ENCODE measurements at regions not wholly inside any gene's neighbourhood (a gene's known extent, or its start where the extent isn't known, plus 50 kb on each side); places are given as distances from the start of the nearest gene placed in this dataset.
"Not testable (repeated sequence)": the region's sequence is repeated elsewhere in the genome, so short reads cannot be mapped to it uniquely, and the experiment has no call there.

DNA sequence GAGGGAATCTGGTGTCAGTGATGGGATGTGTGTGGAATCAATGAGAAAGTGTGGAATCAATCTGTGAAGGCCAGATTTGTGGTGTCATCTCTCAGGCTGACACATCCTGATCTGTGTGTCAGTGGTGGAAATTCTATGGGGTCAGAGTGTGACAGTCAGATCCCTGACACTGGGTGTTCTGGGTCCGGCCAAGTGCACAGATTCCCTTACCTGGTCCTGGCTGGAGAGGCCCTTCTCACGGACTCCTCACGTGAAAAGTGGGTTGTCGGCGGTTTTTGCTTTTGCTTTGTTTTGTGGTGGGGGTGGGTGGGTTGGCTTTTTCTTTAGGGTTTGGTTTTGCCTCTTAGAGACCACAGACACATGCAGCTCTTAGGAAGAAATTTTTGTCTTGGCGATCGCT, 618.0 kb downstream of the KCNJ18 start:
- DNase-seq (ENCODE audit: low spot score) = not testable (repeated sequence)

DNA sequence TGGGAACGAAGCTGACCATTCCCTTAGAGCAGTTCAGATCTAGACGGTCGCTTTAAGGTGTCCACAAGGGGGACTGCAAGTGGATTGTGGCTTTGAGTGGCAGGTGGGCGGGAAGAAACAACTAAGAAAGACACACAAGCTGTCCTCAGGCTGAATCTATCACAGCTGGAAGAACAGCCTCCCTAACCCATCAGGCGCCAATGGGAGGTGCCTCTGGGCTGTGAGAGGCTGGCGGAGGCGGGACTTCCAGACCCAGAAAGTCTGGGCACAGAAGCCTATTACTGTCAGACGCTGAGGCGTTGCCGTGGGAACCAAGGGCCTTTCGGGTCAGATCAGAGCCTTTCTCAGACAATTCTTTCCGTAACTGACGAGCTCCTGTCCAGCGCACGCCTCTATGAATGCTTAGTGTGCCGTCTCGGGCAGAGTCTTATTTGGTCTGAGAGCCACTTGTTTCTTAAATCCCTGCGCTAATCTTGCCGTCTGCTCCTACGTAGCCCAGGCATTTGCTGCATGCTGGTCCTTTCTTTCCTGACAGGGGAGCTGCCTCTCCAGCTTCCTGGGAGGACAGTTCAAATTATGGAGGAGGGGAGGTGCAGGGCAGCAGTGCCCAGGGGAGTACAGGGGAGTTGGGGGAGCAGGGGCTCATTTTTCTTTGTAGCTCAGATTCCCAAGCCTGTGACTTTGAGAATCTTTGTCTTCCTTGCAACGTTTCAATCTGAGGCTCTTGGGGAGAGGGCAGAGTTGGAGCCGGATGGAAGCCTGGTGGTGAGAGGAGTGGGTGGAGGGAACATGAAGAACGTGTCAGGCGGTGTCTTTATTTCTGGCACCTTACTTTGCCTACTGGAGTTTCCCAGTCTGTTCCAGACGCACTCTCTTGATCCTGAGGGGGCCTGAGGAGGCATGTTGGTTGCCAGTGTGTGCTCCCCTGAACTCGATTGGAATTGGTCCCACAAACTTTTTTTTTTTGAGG, 618.7 kb downstream of the KCNJ18 start:
- DNase-seq (ENCODE audit: low spot score) = no peak

DNA sequence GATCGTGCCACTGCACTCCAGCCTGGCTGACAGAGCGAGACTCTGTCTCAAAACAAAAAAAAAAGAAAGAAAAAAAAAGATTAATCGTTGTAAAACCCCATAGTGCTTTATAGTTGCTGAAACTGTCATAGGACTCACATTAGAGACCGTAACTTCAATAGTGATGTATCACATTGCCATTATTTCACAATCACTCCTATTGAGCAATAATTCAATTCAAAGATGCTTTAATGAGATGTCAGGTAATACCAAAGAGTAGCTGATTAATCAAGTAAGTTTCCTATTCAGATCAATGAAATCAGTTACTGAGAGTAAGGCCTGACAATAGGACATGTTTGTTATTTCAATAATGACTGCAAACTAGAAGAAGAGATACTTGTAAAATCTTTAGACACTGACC, 628.7 kb downstream of the KCNJ18 start:
- DNase-seq (ENCODE audit: low spot score) = not testable (repeated sequence)

DNA sequence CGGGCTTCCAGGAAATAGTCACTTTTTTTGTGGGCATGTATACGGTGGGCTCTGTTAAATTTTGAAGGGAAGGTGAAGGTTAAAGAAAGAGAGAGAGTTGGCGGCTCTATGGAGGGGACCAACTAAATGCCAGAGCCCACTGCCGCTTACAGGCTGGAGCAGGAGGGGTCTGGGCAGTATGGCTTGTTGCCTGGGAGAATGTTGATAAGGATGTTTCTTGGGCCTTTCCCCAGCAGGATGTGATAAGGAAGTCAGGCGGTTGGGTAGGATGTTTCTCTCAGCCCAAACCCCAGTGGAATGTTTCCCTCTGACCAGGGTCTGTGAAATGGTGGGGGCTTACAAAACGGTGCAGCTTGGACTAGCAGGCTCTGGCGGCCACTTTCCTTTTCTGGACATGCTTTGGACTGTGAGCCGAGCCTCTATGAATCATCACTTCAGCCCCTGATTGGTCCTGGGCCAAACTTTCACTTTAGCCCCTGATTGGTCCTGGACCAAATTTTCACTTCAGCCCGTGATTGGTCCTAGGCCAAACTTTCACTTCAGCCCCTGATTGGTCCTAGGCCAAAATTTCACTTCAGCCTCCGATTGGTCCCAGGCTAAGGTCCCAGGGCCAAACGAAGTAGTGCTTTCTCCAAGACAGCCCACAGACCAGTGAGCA, 630.7 kb downstream of the KCNJ18 start:
- not testable (repeated sequence) for DNase-seq (ENCODE audit: low spot score)

DNA sequence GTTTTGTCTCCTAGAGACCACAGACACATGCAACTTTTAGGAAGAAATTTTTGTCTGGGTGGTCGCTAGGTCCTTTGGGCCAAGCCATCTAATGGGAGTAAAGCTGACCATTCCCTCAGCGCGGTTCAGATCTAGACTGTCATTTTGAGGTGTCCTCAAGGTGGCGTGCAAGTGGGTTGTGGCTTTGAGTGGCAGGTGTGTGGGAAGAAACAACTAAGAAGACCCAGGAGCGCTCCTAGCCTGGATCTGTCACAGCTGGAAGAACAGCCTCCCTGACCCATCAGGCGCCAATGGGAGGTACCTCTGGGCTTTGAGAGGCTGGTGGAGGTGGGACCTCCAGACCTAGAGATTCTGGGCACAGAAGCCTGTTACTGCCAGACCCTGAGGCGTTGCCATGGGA, 645.1 kb downstream of the KCNJ18 start:
- no peak for DNase-seq (ENCODE audit: low spot score)

DNA sequence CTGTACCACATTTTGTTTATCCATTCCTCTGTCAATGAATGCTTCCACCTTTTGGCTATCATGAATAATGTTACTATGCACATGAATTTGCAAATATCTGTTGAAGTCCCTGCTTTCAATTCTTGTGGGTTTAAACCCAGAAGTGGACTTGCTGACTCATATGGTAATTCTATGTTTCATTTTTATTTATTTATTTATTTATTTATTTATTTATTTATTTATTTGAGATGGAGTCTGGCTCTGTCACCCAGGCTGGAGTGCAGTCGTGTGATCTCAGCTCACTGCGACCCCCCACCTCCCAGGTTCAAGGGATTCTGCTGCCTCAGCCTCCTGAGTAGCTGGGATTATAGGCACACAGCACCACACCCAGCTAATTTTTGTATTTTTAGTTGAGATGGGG, 664.3 kb downstream of the KCNJ18 start:
- not testable (repeated sequence) for DNase-seq (ENCODE audit: low spot score)

DNA sequence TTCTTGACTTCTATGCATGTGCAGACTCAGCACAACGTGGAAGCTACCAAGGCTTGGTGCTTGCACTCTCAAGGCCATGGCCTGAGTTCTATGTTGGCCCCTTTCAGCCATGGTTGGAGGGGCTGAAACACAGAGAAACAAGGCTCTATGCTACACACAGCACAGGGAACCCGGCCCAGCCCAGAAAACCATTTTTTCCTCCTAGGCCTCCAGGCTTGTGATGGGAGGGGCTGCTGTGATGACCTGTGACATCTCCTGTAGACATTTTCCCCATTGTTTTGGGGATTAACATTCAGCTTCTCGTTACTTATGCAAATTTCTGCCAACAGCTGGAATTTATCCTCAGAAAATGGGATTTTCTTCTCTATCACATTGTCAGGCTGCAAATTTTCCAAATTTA, 678.7 kb downstream of the KCNJ18 start:
- DNase-seq (ENCODE audit: low spot score) = not testable (repeated sequence)

DNA sequence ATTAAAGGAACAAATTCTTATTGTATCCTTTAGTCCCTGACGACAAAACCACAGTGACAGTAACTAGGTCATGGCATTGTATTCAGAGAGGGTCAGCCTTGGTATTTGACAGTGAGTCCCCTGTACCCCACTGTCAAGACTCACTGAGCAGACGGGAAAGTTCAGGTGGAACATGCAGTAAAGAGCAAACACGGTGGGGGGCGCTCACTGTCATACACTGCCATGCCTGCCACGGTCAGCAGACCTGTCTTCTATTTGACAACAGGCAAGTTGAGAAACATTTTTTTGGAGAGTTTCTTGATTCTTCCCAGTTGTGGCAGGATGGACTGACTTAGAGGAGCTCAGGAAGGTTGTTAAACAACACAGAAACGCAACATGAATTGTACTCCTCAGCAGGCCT, 681.6 kb downstream of the KCNJ18 start:
- DNase-seq (ENCODE audit: low spot score) = no peak

DNA sequence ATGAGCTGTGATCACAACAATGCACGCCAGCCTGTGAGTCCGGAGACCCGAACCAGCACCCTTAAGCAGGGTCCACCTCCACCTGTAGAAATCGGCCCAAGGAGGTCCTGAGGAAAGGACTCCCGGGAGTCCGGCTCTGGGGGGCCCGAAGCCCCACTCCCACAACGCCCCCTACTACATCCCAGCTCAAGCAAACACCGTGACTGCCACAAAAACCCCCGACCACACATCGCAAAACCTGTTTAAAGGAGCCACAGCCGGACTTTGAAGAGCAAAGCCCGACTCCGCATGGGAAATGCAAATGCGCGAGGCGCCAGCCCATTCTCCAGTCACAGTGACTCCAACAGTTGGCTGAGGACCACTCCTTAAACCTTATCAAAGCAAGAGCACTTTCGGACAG, 682.4 kb downstream of the KCNJ18 start:
- DNase-seq (ENCODE audit: low spot score) = peak; percentile 3

DNA sequence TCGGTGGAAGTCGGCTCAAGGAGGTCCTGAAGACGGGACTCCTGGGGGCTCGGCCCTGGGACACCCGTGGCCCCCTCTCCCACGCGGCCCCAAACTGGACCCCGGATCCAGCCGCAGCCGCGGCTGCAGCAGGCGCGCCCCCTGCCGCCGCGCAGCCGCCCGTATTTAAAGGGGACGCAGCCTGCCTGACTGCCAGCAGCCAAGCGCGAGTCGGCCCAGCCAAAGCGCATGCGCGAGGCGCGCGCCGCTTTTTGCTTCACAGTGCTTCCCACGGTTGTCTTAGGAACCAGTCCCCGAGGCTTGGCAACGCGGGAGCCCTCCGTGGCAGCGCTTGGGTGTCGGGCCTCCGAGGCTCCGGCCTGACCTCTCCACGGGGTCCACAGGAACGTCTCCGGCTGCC, 684.4 kb downstream of the KCNJ18 start:
- not testable (repeated sequence) for DNase-seq (ENCODE audit: low spot score)

DNA sequence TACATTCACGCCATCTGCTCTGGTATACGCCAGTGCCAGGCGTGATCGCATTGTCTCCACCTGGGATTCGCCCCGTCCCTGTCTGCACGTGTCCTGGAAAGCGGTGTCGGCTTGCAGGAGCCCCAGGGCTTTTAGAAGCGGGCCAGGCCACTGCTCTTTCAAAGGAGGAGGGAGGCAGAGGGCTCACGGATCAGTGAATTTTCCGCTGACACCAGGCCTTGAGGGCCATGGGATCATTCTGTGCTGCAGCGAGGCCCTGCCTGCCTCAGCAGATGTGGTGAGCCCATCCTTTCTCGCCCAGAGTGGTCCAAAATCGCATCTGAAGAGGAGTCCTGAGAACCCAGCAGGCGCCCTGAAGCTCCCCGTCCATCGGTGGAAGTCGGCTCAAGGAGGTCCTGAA, 686.4 kb downstream of the KCNJ18 start:
- not testable (repeated sequence) for DNase-seq (ENCODE audit: low spot score)

DNA sequence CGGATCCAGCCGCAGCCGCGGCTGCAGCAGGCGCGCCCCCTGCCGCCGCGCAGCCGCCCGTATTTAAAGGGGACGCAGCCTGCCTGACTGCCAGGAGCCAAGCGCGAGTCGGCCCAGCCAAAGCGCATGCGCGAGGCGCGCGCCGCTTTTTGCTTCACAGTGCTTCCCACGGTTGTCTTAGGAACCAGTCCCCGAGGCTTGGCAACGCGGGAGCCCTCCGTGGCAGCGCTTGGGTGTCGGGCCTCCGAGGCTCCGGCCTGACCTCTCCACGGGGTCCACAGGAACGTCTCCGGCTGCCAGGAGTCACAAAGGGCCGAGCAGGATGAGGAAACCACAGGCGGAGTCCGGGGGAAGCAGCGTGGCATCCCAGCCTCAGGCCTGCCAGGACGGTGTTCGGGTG, 689.3 kb downstream of the KCNJ18 start:
- not testable (repeated sequence) for DNase-seq (ENCODE audit: low spot score)

DNA sequence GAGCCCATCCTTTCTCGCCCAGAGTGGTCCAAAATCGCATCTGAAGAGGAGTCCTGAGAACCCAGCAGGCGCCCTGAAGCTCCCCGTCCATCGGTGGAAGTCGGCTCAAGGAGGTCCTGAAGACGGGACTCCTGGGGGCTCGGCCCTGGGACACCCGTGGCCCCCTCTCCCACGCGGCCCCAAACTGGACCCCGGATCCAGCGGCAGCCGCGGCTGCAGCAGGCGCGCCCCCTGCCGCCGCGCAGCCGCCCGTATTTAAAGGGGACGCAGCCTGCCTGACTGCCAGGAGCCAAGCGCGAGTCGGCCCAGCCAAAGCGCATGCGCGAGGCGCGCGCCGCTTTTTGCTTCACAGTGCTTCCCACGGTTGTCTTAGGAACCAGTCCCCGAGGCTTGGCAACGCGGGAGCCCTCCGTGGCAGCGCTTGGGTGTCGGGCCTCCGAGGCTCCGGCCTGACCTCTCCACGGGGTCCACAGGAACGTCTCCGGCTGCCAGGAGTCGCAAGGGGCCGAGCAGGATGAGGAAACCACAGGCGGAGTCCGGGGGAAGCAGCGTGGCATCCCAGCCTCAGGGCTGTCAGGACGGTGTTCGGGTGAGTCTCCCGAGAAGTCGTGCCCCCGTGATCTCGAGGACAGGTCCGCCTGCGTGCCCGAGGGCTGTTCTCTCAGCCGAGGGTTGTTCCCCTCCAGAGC, 691.6 kb downstream of the KCNJ18 start:
- DNase-seq (ENCODE audit: low spot score) = not testable (repeated sequence)

DNA sequence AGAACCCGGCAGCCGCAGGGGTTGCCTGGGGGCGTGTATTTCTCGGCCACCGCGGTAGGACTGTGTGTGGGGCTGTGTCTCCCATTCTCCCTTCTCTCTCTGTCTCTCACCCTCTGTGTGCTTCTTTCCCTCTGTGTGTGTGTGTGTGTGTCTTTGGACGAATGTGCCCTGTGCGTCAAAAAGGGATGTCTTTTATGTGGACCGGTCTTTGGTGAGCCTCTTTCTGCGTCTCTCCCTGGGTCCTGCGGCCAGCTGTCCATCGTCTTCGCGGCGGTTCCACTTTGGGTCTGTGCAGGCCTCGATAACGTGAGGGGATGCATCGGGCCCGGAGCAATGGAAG, 692.1 kb downstream of the KCNJ18 start:
- DNase-seq (ENCODE audit: low spot score) = not testable (repeated sequence)

DNA sequence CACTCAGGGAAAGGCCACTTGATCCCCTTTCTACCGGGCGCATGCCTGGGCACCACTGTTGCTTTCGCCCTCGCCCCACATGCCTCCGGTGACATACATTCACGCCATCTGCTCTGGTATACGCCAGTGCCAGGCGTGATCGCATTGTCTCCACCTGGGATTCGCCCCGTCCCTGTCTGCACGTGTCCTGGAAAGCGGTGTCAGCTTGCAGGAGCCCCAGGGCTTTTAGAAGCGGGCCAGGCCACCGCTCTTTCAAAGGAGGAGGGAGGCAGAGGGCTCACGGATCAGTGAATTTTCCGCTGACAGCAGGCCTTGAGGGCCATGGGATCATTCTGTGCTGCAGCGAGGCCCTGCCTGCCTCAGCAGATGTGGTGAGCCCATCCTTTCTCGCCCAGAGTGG, 706.1 kb downstream of the KCNJ18 start:
- not testable (repeated sequence) for DNase-seq (ENCODE audit: low spot score)

DNA sequence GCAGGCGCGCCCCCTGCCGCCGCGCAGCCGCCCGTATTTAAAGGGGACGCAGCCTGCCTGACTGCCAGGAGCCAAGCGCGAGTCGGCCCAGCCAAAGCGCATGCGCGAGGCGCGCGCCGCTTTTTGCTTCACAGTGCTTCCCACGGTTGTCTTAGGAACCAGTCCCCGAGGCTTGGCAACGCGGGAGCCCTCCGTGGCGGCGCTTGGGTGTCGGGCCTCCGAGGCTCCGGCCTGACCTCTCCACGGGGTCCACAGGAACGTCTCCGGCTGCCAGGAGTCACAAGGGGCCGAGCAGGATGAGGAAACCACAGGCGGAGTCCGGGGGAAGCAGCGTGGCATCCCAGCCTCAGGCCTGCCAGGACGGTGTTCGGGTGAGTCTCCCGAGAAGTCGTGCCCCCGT, 706.7 kb downstream of the KCNJ18 start:
- not testable (repeated sequence) for DNase-seq (ENCODE audit: low spot score)

DNA sequence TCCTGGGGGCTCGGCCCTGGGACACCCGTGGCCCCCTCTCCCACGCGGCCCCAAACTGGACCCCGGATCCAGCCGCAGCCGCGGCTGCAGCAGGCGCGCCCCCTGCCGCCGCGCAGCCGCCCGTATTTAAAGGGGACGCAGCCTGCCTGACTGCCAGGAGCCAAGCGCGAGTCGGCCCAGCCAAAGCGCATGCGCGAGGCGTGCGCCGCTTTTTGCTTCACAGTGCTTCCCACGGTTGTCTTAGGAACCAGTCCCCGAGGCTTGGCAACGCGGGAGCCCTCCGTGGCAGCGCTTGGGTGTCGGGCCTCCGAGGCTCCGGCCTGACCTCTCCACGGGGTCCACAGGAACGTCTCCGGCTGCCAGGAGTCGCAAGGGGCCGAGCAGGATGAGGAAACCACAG, 712.8 kb downstream of the KCNJ18 start:
- not testable (repeated sequence) for DNase-seq (ENCODE audit: low spot score)

DNA sequence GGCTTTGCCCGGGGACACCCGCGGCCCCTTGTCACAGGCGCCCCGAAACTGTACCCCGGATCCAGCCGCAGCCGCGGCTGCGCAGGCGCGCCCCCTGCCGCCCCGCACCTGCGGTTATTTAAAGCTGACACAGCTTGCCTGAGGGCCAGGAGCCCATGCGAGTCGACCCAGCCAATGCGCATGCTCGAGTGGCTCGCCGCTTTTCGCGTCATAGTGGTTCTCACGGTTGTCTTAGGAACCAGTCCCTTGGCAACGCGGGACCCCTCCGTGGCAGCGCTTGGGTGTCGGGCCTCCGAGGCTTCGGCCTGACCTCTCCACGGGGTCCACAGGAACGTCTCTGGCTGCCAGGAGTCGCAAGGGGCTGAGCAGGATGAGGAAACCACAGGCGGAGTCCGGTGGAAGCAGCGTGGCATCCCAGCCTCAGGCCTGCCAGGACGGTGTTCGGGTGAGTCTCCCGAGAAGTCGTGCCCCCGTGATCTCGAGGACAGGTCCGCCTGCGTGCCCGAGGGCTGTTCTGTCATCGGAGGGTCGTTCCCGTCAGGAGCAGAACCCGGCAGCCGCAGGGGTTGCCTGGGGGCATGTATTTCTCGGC, 716.9 kb downstream of the KCNJ18 start:
- DNase-seq (ENCODE audit: low spot score) = no peak

DNA sequence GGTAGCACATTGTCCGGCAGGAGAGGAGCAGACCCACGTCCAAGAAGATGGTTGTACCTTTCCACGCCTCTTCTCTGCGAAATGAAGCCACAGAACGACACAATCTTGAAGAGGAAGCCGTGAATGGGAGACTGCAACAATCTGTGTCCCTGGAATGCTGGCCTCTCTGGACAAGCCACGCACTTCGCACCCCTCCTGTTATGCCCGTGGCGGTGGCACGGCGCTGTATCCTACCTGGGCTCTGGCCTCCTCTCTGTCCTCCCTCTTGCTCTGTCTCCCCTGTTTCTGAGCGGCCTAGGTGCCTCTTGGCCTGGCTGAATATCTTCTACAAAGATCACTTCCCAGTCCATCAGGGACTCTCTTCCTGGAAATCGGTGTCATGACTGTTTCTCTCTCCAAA, 717.8 kb downstream of the KCNJ18 start:
- no peak for DNase-seq (ENCODE audit: low spot score)

DNA sequence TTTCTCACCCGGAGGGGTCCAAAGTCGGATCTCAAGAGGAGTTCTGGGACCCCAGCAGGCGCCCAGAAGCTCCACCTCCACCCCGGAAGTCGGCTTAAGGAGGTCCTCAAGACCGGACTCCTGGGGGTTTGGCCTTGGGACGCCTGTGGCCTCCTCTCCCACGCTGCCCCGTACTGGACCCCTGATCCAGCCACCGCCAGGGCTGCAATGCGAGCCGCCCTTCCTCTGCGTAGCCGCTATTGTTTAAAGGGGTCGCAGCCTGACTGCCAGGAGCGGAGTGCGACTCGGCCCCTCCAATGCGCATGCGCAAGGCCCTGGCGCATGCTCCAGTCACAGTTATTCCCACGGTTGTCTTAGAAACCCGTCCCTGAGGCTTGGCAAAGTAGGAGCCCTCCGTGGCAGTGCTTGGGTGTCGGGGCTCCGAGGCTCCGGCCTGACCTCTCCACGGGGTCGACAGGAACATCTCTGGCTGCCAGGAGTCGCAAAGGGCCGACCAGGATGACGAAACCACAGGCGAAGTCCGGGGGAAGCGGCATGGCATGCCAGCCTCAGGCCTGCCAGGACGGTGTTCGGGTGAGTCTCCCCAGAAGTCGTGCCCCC, 719.0 kb downstream of the KCNJ18 start:
- DNase-seq (ENCODE audit: low spot score) = no peak

DNA sequence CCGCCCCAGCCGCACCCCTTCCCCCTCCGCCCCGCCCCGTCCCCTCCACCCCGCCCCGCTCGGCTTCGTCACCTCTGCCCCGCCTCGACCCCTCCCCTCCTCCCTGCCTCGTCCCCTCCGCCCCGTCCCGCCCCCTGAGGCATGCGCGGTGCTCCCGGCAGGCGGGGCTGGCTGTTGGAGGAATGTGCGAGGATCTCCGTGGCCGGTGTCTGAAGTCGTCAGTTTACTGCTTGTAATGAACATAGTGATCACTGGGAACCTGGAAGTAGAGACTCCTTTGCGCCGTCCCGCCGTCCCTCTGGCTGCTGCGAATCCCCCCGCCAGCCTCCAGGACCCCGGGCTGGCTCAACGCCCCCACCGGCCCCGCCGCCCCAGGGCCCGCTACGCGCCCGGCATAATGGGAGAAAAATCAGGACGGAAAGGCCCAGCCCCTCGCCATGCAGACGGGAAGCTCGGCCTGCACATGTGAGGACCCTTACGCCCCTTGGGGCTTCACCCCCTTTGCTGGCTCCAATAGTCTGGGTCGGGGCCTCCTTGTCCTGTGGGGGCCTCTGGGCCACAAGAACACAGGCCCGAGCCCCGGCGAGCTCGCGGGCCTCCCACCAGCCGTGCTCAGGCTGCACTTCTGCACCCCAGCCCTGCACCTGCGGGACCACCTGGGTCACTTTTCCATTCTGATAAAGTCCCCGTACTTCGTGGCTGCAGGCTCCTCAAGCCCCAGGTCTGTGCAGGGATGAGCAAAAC, 743.1 kb downstream of the KCNJ18 start:
- DNase-seq (ENCODE audit: low spot score) = no peak

Measured in AG20443 (cell line).